GM18505 (cell line): ENCODE measurements at regions not wholly inside any gene's neighbourhood (a gene's known extent, or its start where the extent isn't known, plus 50 kb on each side); places are given as distances from the start of the nearest gene placed in this dataset.

ENCODE experiments used
- ATAC-seq: cut with Tn5 transposase; IDR thresholded peaks from one replicate; pipeline ENCODE4 v1.9.1; 2021; ENCODE audit not compliant: unreplicated experiment
- POLR2A ChIP-seq: IDR thresholded peaks from 4 replicates; pipeline ENCODE4 v1.6.1; 2011; ENCODE audit warnings: borderline replicate concordance; ENCODE audit not compliant: insufficient read depth, insufficient read length; ENCODE audit errors: extremely low read depth

GRCh38 chr17:33469421-33469820, 176.3 kb upstream of the ASIC2 start:
- ATAC-seq: no peak
- TF ChIP-seq POLR2A: no peak

- ATAC-seq: no peak
- no peak for TF ChIP-seq POLR2A
Measured at GRCh38 chr17:33469911-33470310, 176.8 kb upstream of the ASIC2 start.

GRCh38 chr17:33473061-33473460, 180.0 kb upstream of the ASIC2 start:
- no peak for TF ChIP-seq POLR2A
- ATAC-seq: no peak

- no peak for TF ChIP-seq POLR2A
- no peak for ATAC-seq
Measured at GRCh38 chr17:33474789-33475188, 181.7 kb upstream of the ASIC2 start.

GRCh38 chr17:33475594-33475993, 182.5 kb upstream of the ASIC2 start:
- ATAC-seq: no peak
- TF ChIP-seq POLR2A: no peak

- no peak for TF ChIP-seq POLR2A
- ATAC-seq: no peak
Measured at GRCh38 chr17:33481652-33482051, 188.6 kb upstream of the ASIC2 start.

- TF ChIP-seq POLR2A: no peak
- no peak for ATAC-seq
Measured at GRCh38 chr17:33482636-33483035, 189.5 kb upstream of the ASIC2 start.

GRCh38 chr17:33484559-33484958, 191.5 kb upstream of the ASIC2 start:
- no peak for TF ChIP-seq POLR2A

GRCh38 chr17:33486135-33486885, 193.2 kb upstream of the ASIC2 start:
- no peak for ATAC-seq
- TF ChIP-seq POLR2A: no peak

More at GRCh38 chr17:33484559-33484958, 191.5 kb upstream of the ASIC2 start:
- ATAC-seq: no peak

- no peak for ATAC-seq
- no peak for TF ChIP-seq POLR2A
Measured at GRCh38 chr17:33487187-33487879, 194.2 kb upstream of the ASIC2 start.

- no peak for TF ChIP-seq POLR2A
- ATAC-seq: no peak
Measured at GRCh38 chr17:33491871-33492481, 198.9 kb upstream of the ASIC2 start.

- no peak for TF ChIP-seq POLR2A
- ATAC-seq: no peak
Measured at GRCh38 chr17:33492731-33493265, 199.7 kb upstream of the ASIC2 start.

- ATAC-seq: no peak
- TF ChIP-seq POLR2A: no peak
Measured at GRCh38 chr17:33493566-33493965, 200.5 kb upstream of the ASIC2 start.
